ENCODE measurements at regions not wholly inside any gene's neighbourhood (a gene's known extent, or its start where the extent isn't known, plus 50 kb on each side); places are given as distances from the start of the nearest gene placed in this dataset.
"Not testable (repeated sequence)": the region's sequence is repeated elsewhere in the genome, so short reads cannot be mapped to it uniquely, and the experiment has no call there.

DNA sequence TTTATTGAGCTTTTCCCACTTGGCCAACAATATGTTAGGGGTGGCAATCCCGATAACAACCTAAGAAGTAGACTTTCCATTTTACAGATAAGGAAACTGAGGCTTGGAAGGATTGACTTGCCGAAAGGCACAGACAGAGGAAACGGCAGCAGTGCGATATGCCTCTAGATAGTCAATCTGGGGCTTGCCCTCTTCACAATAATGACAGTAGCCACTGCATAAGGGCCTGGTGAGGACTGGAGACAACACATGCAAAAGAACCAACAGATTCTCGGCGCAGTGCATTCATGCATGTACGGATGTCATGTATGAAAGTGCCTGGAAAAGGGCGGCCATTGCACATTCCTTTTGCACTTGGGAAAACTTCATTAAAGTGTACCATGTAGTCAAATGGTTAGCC, 811.2 kb downstream of the RNF144A start:
- no peak for DNase-seq

- DNase-seq = no peak
Measured at GRCh38 chr2:7730449-7730848, 813.2 kb downstream of the RNF144A start.

GRCh38 chr2:7730990-7731389, 813.8 kb downstream of the RNF144A start:
- no peak for DNase-seq

DNA sequence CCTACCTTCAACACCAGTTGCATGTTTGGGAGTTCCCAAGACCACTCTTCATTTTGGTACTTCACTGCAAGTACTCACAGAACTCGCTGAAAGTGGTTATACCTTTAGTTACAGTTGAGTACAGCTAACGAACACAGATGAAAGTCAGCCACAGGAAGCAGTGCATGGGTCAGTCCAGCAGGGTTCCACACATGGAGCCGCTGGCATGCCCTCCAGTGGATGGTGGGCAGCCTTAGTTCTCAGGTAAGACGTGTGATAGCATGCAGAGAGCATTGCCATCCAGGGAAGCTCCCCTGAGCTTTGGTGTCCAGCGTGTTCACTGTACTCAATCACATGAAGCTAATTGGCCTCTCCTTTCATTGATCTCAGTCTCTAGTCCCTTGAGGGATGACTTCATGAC, 815.3 kb downstream of the RNF144A start:
- no peak for DNase-seq

DNA sequence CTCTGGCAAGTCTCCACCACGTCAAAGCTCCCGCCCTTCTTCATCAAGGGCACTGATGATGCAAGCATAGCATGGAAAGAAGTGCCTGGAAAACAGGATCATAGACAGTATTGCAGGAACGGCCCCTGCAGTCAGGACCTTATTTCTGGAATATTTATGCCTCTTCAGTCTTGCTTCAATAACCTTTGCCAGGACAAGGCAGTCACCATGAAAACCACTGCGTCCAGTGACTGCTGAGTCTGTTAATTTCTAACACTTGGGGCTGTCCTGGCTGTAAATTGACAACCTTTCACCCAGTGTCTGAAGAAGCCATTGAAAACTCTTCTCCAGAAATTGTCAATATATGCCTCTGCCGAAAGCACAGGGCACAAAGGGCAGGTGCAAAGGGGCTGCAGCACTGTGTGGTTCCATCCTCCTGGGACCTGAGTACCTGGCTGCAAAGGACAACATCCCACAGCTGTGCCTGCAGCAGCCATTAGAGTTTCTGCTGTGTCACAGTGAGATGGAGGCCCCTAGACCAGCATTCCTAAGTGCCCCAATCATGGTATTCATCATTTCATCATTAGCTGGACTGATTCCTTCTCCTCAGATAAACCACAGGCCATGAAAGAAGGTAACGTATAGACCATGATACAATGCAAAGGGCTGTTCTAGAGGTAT, 819.6 kb downstream of the RNF144A start:
- no peak for DNase-seq

DNA sequence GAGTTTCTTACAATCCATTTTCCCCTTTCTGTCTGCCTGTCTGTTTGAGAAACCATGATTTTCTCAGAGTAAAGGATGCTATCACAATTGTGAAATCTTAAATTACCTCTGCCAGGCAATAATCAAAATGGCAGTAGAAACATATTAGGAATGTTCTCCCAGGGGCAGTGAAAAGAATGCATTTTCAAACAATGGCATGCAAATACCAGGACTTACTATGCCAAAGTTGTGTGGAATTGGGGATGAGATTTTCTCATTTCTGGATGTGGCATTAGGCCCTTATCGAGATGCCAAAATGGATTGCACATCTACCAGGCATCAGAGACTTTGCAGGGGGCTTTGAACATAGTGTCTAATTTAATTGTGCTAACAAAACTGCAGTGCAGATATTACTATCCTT, 821.4 kb downstream of the RNF144A start:
- no peak for DNase-seq

- no peak for DNase-seq
Measured at GRCh38 chr2:7740114-7740513, 822.9 kb downstream of the RNF144A start.

DNA sequence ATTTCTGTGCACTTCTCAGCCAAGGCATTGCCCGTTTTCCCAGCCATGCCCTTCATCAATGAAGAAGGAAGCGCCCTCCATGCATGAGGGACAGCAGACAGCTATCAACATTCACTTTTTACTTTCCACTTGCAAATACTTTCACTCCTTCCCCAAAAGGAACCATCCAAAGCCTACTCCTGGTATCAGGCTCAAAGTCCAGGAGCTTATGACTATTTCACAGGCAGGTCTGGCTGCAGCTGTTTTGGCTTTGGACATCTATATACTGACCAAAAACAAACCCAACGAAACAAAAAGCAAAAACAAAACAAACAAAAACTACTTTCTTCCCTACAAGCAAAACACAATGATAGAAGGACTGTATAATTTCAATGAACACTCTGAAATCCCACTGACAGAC, 825.1 kb downstream of the RNF144A start:
- DNase-seq = no peak

DNA sequence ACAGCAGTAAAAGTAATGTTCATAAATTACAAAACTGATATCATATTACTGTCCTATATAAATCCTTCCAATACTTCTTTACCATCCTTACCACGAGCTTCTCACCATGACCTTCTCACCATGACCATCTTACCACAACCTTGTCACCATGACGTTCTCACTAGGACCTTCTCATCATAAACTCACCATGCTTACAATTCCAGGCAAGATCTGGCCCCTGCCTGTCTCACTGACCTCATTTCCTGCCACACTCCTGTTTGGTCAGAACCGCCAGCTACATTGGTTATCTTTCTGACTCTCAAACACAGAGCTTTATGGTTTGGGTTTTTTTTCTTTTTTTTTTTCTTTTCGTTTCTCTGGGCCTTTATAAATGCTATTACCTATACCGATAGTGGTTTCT, 827.6 kb downstream of the RNF144A start:
- no peak for DNase-seq

DNA sequence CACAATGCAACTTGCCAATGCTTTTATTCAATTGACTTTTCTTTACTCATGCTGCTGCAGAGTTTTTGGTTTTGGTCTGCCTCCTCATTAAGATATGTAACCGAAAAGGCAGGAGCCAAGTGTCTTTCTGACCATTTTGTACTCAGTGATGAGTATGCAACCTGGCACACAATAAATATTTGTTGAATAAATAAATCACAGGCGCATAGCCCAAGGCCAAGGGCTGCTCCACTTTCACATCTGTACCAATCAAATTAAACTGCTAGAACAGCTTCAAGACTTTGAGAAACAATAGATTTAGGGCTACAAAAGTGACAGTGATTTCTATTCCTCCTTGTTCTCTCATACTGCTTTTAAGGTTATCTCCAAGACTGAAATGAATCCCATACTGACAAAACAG, 828.2 kb downstream of the RNF144A start:
- no peak for DNase-seq

DNA sequence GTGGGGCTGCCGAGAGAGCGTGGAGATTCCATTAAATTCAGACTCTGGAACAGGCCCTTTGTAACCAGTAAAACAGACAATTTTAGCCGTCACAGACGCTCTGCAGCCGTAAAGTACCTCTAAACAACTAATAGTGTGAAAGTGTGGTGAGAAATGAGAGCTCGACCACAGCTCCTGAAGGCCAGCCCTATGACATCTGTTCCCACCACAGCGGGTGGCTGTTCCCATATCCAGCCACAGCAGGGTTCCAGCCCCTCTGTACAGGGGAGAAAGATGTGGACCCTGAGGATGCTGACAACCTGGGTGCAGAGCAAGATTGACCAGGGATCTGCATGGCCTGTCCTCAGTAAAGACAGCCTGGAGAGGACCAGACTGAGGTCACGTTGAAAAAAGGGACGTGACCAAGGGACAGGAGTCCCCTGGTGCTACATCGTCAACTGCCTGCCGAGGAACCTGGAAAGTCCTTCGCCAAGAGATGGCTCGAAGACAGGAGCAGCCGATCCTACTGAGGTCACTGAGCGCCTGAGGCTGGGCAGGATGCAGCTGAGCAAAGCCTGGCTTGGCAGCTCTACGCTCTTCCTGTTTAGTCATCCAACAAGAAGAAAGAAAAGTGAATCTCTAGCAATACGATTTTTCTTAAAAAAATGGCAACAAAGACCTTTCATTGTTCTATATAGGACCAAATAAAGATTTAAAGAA, 831.7 kb downstream of the RNF144A start:
- no peak for DNase-seq

- DNase-seq = no peak
Measured at GRCh38 chr2:7749895-7750559, 832.8 kb downstream of the RNF144A start.

- DNase-seq = no peak
Measured at GRCh38 chr2:7752291-7752690, 835.1 kb downstream of the RNF144A start.

- no peak for DNase-seq
Measured at GRCh38 chr2:7753777-7754176, 836.6 kb downstream of the RNF144A start.

GRCh38 chr2:7755879-7756278, 838.7 kb downstream of the RNF144A start:
- DNase-seq = no peak

DNA sequence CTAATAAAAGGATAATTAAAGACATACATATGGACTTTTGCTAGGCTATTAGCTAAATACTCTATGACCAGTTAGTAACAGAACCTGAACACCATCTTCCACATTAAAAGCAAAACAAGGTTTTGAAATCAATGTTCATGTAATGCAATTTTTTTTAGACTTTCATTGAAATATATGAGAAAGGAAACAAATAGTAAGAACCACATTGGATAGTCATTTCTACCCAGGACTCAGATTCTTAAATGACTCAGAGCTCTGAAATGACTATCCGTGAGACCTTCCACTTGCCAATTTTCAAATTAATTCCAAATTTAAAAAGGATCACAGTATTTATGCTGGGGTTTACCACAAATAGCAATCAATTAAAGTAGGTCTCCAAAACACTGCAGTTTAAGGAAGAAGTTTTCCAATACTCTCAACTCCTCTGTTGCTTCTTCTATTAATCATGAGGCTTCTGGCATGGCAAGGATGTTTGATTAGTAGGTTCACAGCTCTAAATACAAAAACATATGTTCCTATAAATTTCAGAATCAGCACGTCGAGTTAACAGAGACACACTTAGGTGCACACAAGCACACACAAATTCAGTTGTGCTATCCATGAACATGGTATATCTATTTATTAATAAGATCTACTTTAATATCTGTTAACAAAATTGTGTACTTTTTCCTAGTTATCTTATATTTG, 841.0 kb downstream of the RNF144A start:
- DNase-seq = no peak

GRCh38 chr2:7759898-7760297, 842.7 kb downstream of the RNF144A start:
- no peak for DNase-seq

- not testable (repeated sequence) for DNase-seq
Measured at GRCh38 chr2:7763418-7763817, 846.2 kb downstream of the RNF144A start.

DNA sequence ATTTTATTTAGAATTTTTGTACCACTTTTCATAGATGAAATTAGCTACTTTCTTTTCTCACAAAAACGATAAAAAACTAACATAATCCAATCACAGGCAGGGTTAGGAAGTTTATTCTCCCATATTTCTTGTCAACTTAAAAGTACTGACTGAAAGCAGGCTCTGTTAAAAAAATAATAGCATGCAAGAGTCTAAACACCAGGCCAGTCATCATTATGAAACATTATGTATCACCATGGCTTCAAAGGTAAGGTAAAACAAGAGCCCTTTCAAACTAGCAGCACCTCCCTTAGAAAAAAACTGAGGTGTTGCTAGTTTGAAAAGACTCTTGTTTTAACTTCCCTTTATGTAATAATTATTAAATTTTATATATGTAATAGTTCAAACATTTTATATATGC, 848.0 kb downstream of the RNF144A start:
- DNase-seq = no peak

DNA sequence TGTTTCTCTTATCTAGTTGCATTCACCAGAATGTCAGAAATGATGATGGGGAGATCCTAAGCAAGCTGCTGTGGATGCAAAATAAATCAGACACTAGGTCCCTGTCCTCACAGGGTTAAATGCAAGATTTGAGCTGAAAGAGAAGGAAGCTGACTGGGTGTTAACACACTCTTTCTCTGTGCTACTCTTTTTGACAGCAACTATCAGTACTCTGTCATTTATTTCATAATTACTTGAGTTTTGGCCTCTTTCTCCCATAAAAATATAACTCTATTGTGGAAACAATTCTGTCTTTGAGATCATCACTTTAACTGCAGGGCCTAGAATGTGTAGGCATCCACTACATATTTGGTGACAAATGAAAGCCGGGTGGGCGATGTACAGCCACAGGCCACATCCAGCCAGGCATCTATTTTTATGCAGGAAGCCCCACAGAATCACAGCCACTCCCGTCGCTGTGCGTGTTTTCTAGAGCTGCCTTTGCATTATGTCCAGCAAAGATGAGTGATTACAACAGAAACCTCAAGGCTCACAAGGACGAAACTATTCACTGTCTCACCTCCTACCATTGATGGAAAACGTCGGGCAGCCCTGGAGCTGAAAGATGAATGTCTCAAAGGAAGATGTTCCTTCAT, 849.0 kb downstream of the RNF144A start:
- no peak for DNase-seq

DNA sequence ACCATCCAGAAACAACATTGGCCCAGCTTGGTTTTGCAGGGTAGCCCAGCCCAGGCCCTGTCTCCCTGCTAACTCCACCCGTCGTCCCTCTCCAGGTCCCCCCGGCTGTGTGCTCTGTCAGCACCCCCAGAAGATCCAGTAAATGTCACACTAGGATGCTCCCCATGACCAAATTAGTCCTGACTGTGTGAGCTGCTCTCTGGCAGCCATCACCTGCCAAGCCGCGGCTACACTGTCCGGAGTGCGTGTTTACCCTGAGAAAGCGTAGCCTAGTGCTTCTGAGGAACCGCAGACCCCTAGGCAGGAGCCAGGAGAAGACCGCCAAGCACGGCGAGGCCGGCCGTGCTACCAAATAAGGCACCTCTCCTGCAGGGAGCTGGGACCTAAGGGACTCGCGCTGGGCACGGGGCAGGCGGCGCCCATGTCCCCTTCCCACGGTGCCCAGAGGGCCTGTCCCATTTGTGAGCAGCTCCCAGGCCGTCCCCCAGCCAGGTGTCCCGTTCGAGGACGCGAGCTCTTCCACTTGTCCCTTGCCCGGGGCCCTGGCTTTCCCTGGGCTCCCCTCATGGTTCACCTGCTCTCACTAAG, 849.9 kb downstream of the RNF144A start:
- DNase-seq = no peak

DNA sequence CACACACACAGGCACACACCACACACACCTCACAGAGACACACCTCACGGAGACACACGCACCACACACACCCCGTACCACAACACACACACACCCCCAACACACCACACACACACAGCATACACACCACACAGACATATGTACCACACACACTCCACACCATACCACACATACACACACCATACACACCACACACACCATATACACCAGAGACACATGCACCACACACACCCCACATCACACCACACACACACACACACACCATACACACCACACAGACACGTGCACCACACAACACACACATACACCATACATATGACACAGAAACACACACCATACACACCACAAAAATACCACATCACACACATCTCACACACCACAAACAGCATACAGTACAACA, 850.7 kb downstream of the RNF144A start:
- no peak for DNase-seq

DNA sequence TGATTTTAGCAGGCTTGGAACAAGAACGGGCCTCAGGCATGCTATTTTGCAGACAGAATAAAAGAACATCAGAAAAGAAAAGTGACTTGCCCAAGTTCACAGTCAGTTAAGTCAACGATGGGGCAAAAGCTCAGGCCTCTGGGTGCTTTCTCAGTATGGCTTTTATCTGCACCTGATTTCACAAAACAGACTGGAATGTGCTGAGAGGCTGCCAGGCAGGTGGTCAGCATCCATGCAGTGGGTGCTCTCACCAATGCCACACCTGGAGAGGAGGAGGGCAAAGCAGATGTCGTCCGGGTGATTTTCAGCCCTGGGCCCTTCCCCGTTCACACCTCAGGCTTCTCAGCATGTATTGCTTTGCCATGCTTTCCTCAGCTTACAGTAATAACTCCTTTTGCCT, 854.6 kb downstream of the RNF144A start:
- DNase-seq = no peak

Data from right hindlimb (tissue), 1 donor.